HepG2 (cell line): ENCODE measurements at regions not wholly inside any gene's neighbourhood (a gene's known extent, or its start where the extent isn't known, plus 50 kb on each side); places are given as distances from the start of the nearest gene placed in this dataset.

Experiments
- ATAC-seq: fragments of 200-7000 bp; cut with Tn5 transposase; 3 replicates; pipeline ENCODE4 v1.9.1; 2020; ENCODE audit warnings: mild to moderate bottlenecking, moderate library complexity
- BruUV-seq: library from RNA; stranded (reverse); fragments of 400-500 nt; replicated peaks from 2 replicates; lab custom pipeline; 2021; lab: Mats Ljungman, UMichigan
- CTCF ChIA-PET: fragments of 300-600 bp; formaldehyde crosslinking; extraction: SDS; loops from one replicate; lab custom pipeline; 2021; ENCODE audit warnings: low total read pairs, inconsistent platforms, low intra/inter-chr PET ratio; lab: Yijun Ruan, JAX
- POLR2A ChIA-PET: fragments of 350-600 bp; sonication (Branson Sonifier 250); formaldehyde crosslinking; loops from one replicate; lab custom pipeline; 2020; ENCODE audit warnings: antibody characterized with exemption, inconsistent platforms; lab: Yijun Ruan, JAX
- DNase-seq: peaks from one replicate; pipeline ENCODE4 v3.0.0-alpha.2; 2015; ENCODE audit warnings: low spot score
- FAIRE-seq: peaks from 3 replicates; lab custom pipeline; 2011; peaks lifted over from hg19 to GRCh38; lab: Jason Lieb, UNC
- H2AFZ ChIP-seq: one replicate; pipeline ENCODE4 v1.6.1; 2011; ENCODE audit warnings: low read length, inconsistent platforms
- H3K27ac ChIP-seq: fragments of 300-600 bp; 3 replicates; pipeline ENCODE4 v1.8.0; 2011; ENCODE audit warnings: mixed run types, mild to moderate bottlenecking, mixed read lengths, low read length, inconsistent platforms; ENCODE audit not compliant: insufficient read depth; ENCODE audit errors: extremely low read length
- H3K27me3 ChIP-seq, 2 experiments: fragments of 200-600 bp in 1 of 2; 2 replicates in 1 of 2; 3 replicates in 1 of 2; pipeline versions ENCODE4 v1.6.0 to v1.8.0; 2011; ENCODE audit warnings: low read length in 2 of 2, mild to moderate bottlenecking in 2 of 2, moderate library complexity in 2 of 2, inconsistent platforms in 1 of 2; ENCODE audit not compliant: insufficient read depth in 2 of 2, control insufficient read depth in 1 of 2
- H3K36me3 ChIP-seq, 2 experiments: fragments of 200-600 bp in 1 of 2; replicated peaks in 1 of 2; 2 replicates in 1 of 2; 3 replicates in 1 of 2; pipeline versions ENCODE4 v1.5.1 to v1.8.0; 2011; ENCODE audit warnings: low read length in 2 of 2, inconsistent platforms in 1 of 2; ENCODE audit not compliant: insufficient read depth in 2 of 2, control insufficient read depth in 1 of 2
- H3K4me1 ChIP-seq: 2 replicates; pipeline ENCODE4 v1.5.1; 2012; ENCODE audit warnings: low read length, inconsistent platforms; ENCODE audit not compliant: insufficient read depth
- H3K4me2 ChIP-seq: 2 replicates; pipeline ENCODE4 v1.6.0; 2011; ENCODE audit warnings: low read depth, low read length, inconsistent platforms
- H3K4me3 ChIP-seq, 3 experiments: fragments of 200-600 bp in 1 of 3; sonication (generic), shearing (Covaris generic) in 1 of 3; replicated peaks in 1 of 3; 2 replicates each; pipeline ENCODE4 v1.5.1; 2011 to 2016; ENCODE audit warnings: low read length in 3 of 3, inconsistent platforms in 2 of 3, low read depth in 2 of 3, mild to moderate bottlenecking in 2 of 3, control low read depth in 1 of 3, mixed read lengths in 1 of 3; ENCODE audit not compliant: insufficient read depth in 1 of 3
- H3K79me2 ChIP-seq: one replicate; pipeline ENCODE4 v1.6.1; 2011; ENCODE audit warnings: low read length, inconsistent platforms; ENCODE audit not compliant: insufficient read depth
- H3K9ac ChIP-seq: 2 replicates; pipeline ENCODE4 v1.6.0; 2011; ENCODE audit warnings: mild to moderate bottlenecking, low read depth, low read length, inconsistent platforms; ENCODE audit not compliant: insufficient read depth
- H3K9me3 ChIP-seq: 2 replicates; pipeline ENCODE4 v1.5.1; 2012; ENCODE audit warnings: mild to moderate bottlenecking, low read length
- H4K20me1 ChIP-seq: 2 replicates; pipeline ENCODE4 v1.6.0; 2011; ENCODE audit warnings: inconsistent platforms, mild to moderate bottlenecking, low read length, moderate library complexity; ENCODE audit not compliant: insufficient read depth
- ARNT ChIP-seq: fragments of 450-650 bp; IDR thresholded peaks from 2 replicates; pipeline ENCODE4 v1.6.1; 2017
- CREM ChIP-seq, 2 experiments: sonication (generic) in 1 of 2; formaldehyde crosslinking in 1 of 2; IDR thresholded peaks; 2 replicates each; pipeline versions ENCODE4 v1.4.0 to v1.6.1; 2016 to 2020; ENCODE audit warnings: antibody characterized with exemption in 1 of 2, mild to moderate bottlenecking in 1 of 2, missing genetic modification reagents in 1 of 2
- KAT2B ChIP-seq: fragments of 150-350 bp; IDR thresholded peaks from 2 replicates; pipeline ENCODE4 v1.6.1; 2014; ENCODE audit warnings: low read depth, low read length, borderline replicate concordance
- PAX8 ChIP-seq: sonication (generic); formaldehyde crosslinking; IDR thresholded peaks from 2 replicates; pipeline ENCODE4 v1.8.0; 2022; ENCODE audit warnings: mild to moderate bottlenecking, missing genetic modification reagents, borderline replicate concordance
- SALL1 ChIP-seq: sonication (generic); formaldehyde crosslinking; IDR thresholded peaks from 2 replicates; pipeline ENCODE4 v1.8.0; 2022; ENCODE audit warnings: mild to moderate bottlenecking, missing genetic modification reagents
- ZNF264 ChIP-seq: sonication (generic); formaldehyde crosslinking; IDR thresholded peaks from 2 replicates; pipeline ENCODE4 v1.4.0; 2020; ENCODE audit warnings: missing genetic modification reagents
- ZNF510 ChIP-seq: sonication (generic); formaldehyde crosslinking; IDR thresholded peaks from 2 replicates; pipeline ENCODE4 v1.4.0; 2020; ENCODE audit warnings: low read depth, mild to moderate bottlenecking, missing genetic modification reagents
- ZSCAN30 ChIP-seq: sonication (generic); formaldehyde crosslinking; IDR thresholded peaks from 2 replicates; pipeline ENCODE4 v1.5.0; 2020; ENCODE audit warnings: mild to moderate bottlenecking, missing genetic modification reagents
- WGBS: methylation state at CpG from one replicate; pipeline ENCODE4 v1.1.6; 2017; ENCODE audit warnings: low lambda C conversion rate; 5-methylcytosine and 5-hydroxymethylcytosine counted together
- in situ Hi-C: cut with HindIII; loops from 2 replicates; pipeline ENCODE4 v1.10.0; 2017; ENCODE audit warnings: low pct_unique_long_range_greater_than_20kb; ENCODE audit not compliant: extremely low pct_ligation_motif_present
- intact Hi-C: fragments of 100-400 bp; cut with micrococcal nuclease; formaldehyde crosslinking; loops from one replicate; pipeline ENCODE4 v1.10.0; 2022; ENCODE audit not compliant: unreplicated experiment
- TF ChIP-seq, protein P1 (sequence below): sonication (generic); formaldehyde crosslinking; IDR thresholded peaks from 2 replicates; pipeline ENCODE4 v1.4.0; 2020; ENCODE audit warnings: mild to moderate bottlenecking, missing genetic modification reagents
- TF ChIP-seq, protein P2 (sequence below): sonication (generic); formaldehyde crosslinking; IDR thresholded peaks from 2 replicates; pipeline ENCODE4 v1.4.0; 2020; ENCODE audit warnings: missing genetic modification reagents

DNA sequence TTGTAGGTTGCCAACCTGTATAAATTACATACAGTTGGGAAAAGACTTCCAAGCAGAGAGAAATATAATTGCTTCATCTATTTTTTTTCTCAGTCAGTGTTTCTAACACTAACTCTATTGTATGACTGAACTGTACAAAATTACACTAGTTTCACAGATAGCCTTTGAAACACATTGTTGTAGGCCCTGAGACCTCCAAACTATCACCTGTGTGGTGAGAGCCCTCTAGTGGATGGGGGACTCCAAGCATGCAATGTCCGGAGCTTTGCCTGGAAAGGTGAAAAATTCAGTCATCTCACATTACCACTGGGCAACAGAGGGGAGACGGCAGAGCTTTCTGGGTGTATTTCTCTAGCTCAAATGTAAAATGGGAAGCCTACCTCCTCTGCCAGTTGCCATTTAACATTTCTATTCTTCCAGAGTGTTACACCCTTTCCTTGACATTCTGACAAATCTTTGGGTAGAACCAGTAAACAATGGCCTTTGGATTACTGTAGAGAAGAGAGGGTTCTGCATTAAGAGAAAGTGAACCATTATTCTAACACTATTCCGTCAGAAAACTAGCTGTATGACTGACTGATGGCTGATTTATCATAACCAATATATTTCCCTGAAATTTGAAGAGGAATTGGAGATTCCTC is 212.2 kb downstream of the LYPLAL1 start:
- peak; percentile 77 for FAIRE-seq
- intact Hi-C loops, result loop anchor here (1.0 to 2.0 kb wide), 3 partner anchors 67 to 426 kb away; no protein-coding TSS in a partner anchor
- in situ Hi-C loops, result no loop called here
- Histone ChIP-seq H3K36me3 (no peaks in the 10 kb centered on the region), H2AFZ (no peak overlapping the region), H3K79me2 (no peaks in the 10 kb centered on the region), H3K4me3 (no peak overlapping the region), H3K4me1 (peaks cover 32% of the 10 kb centered on the region), H3K9ac (no peak overlapping the region), H3K27ac (no peak overlapping the region), H4K20me1 (no peaks in the 10 kb centered on the region), H3K27me3 (no peaks in the 10 kb centered on the region), H3K4me2 (peak overlapping the region; percentile 31; the same call in 1 of the 2 replicates), H3K9me3 (no peaks in the 10 kb centered on the region)
- POLR2A ChIA-PET, result interaction anchor here (0.9 to 1.2 kb wide), 2 partner anchors 76 to 427 kb away, joined by 3 to 4 read pairs; no protein-coding TSS in a partner anchor
- CTCF ChIA-PET, result interaction anchor here (2.5 kb wide), 1 partner anchor 182 kb away, joined by 12 read pairs; no protein-coding TSS in a partner anchor
- peak; percentile 98 for ATAC-seq
- no TSS peak for BruUV-seq
- WGBS, result 14% methylated on average over 3 of the region's 3 CpGs
- DNase-seq, result peak; percentile 69
- TF ChIP-seq PAX8 (CRISPR knock-in tag) (no peak), ARNT (no peak), CREM (IDR thresholded peaks at IDR 0.05) (no peak), CREM (CRISPR knock-in tag; IDR thresholded peaks at IDR 0.05) (no peak), SALL1 (CRISPR knock-in tag) (peak; percentile 21; the same call in 1 of the 2 replicates), ZNF510 (CRISPR knock-in tag) (no peak), KAT2B (no peak), ZNF264 (CRISPR knock-in tag) (peak; percentile 56; the same call in 1 of the 2 replicates), ZSCAN30 (CRISPR knock-in tag) (no peak)
- TF ChIP-seq, protein P1, sequence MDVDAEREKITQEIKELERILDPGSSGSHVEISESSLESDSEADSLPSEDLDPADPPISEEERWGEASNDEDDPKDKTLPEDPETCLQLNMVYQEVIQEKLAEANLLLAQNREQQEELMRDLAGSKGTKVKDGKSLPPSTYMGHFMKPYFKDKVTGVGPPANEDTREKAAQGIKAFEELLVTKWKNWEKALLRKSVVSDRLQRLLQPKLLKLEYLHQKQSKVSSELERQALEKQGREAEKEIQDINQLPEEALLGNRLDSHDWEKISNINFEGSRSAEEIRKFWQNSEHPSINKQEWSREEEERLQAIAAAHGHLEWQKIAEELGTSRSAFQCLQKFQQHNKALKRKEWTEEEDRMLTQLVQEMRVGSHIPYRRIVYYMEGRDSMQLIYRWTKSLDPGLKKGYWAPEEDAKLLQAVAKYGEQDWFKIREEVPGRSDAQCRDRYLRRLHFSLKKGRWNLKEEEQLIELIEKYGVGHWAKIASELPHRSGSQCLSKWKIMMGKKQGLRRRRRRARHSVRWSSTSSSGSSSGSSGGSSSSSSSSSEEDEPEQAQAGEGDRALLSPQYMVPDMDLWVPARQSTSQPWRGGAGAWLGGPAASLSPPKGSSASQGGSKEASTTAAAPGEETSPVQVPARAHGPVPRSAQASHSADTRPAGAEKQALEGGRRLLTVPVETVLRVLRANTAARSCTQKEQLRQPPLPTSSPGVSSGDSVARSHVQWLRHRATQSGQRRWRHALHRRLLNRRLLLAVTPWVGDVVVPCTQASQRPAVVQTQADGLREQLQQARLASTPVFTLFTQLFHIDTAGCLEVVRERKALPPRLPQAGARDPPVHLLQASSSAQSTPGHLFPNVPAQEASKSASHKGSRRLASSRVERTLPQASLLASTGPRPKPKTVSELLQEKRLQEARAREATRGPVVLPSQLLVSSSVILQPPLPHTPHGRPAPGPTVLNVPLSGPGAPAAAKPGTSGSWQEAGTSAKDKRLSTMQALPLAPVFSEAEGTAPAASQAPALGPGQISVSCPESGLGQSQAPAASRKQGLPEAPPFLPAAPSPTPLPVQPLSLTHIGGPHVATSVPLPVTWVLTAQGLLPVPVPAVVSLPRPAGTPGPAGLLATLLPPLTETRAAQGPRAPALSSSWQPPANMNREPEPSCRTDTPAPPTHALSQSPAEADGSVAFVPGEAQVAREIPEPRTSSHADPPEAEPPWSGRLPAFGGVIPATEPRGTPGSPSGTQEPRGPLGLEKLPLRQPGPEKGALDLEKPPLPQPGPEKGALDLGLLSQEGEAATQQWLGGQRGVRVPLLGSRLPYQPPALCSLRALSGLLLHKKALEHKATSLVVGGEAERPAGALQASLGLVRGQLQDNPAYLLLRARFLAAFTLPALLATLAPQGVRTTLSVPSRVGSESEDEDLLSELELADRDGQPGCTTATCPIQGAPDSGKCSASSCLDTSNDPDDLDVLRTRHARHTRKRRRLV (CRISPR knock-in tag), result no peak
- TF ChIP-seq, protein P2, sequence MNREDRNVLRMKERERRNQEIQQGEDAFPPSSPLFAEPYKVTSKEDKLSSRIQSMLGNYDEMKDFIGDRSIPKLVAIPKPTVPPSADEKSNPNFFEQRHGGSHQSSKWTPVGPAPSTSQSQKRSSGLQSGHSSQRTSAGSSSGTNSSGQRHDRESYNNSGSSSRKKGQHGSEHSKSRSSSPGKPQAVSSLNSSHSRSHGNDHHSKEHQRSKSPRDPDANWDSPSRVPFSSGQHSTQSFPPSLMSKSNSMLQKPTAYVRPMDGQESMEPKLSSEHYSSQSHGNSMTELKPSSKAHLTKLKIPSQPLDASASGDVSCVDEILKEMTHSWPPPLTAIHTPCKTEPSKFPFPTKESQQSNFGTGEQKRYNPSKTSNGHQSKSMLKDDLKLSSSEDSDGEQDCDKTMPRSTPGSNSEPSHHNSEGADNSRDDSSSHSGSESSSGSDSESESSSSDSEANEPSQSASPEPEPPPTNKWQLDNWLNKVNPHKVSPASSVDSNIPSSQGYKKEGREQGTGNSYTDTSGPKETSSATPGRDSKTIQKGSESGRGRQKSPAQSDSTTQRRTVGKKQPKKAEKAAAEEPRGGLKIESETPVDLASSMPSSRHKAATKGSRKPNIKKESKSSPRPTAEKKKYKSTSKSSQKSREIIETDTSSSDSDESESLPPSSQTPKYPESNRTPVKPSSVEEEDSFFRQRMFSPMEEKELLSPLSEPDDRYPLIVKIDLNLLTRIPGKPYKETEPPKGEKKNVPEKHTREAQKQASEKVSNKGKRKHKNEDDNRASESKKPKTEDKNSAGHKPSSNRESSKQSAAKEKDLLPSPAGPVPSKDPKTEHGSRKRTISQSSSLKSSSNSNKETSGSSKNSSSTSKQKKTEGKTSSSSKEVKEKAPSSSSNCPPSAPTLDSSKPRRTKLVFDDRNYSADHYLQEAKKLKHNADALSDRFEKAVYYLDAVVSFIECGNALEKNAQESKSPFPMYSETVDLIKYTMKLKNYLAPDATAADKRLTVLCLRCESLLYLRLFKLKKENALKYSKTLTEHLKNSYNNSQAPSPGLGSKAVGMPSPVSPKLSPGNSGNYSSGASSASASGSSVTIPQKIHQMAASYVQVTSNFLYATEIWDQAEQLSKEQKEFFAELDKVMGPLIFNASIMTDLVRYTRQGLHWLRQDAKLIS, result no peak
